HepG2 (cell line): ENCODE measurements at regions not wholly inside any gene's neighbourhood (a gene's known extent, or its start where the extent isn't known, plus 50 kb on each side); places are given as distances from the start of the nearest gene placed in this dataset.

Experiments
- ATAC-seq: fragments of 200-7000 bp; cut with Tn5 transposase; 3 replicates; pipeline ENCODE4 v1.9.1; 2020; ENCODE audit warnings: mild to moderate bottlenecking, moderate library complexity
- BruUV-seq: library from RNA; stranded (reverse); fragments of 400-500 nt; replicated peaks from 2 replicates; lab custom pipeline; 2021; lab: Mats Ljungman, UMichigan
- CTCF ChIA-PET: fragments of 300-600 bp; formaldehyde crosslinking; extraction: SDS; loops from one replicate; lab custom pipeline; 2021; ENCODE audit warnings: low total read pairs, inconsistent platforms, low intra/inter-chr PET ratio; lab: Yijun Ruan, JAX
- POLR2A ChIA-PET: fragments of 350-600 bp; sonication (Branson Sonifier 250); formaldehyde crosslinking; loops from one replicate; lab custom pipeline; 2020; ENCODE audit warnings: antibody characterized with exemption, inconsistent platforms; lab: Yijun Ruan, JAX
- DNase-seq: peaks from one replicate; pipeline ENCODE4 v3.0.0-alpha.2; 2015; ENCODE audit warnings: low spot score
- FAIRE-seq: peaks from 3 replicates; lab custom pipeline; 2011; peaks lifted over from hg19 to GRCh38; lab: Jason Lieb, UNC
- H2AFZ ChIP-seq: one replicate; pipeline ENCODE4 v1.6.1; 2011; ENCODE audit warnings: low read length, inconsistent platforms
- H3K27ac ChIP-seq: fragments of 300-600 bp; 3 replicates; pipeline ENCODE4 v1.8.0; 2011; ENCODE audit warnings: mixed run types, mild to moderate bottlenecking, mixed read lengths, low read length, inconsistent platforms; ENCODE audit not compliant: insufficient read depth; ENCODE audit errors: extremely low read length
- H3K27me3 ChIP-seq, 2 experiments: fragments of 200-600 bp in 1 of 2; 2 replicates in 1 of 2; 3 replicates in 1 of 2; pipeline versions ENCODE4 v1.6.0 to v1.8.0; 2011; ENCODE audit warnings: low read length in 2 of 2, mild to moderate bottlenecking in 2 of 2, moderate library complexity in 2 of 2, inconsistent platforms in 1 of 2; ENCODE audit not compliant: insufficient read depth in 2 of 2, control insufficient read depth in 1 of 2
- H3K36me3 ChIP-seq, 2 experiments: fragments of 200-600 bp in 1 of 2; replicated peaks in 1 of 2; 2 replicates in 1 of 2; 3 replicates in 1 of 2; pipeline versions ENCODE4 v1.5.1 to v1.8.0; 2011; ENCODE audit warnings: low read length in 2 of 2, inconsistent platforms in 1 of 2; ENCODE audit not compliant: insufficient read depth in 2 of 2, control insufficient read depth in 1 of 2
- H3K4me1 ChIP-seq: 2 replicates; pipeline ENCODE4 v1.5.1; 2012; ENCODE audit warnings: low read length, inconsistent platforms; ENCODE audit not compliant: insufficient read depth
- H3K4me2 ChIP-seq: 2 replicates; pipeline ENCODE4 v1.6.0; 2011; ENCODE audit warnings: low read depth, low read length, inconsistent platforms
- H3K4me3 ChIP-seq, 3 experiments: fragments of 200-600 bp in 1 of 3; sonication (generic), shearing (Covaris generic) in 1 of 3; replicated peaks in 1 of 3; 2 replicates each; pipeline ENCODE4 v1.5.1; 2011 to 2016; ENCODE audit warnings: low read length in 3 of 3, inconsistent platforms in 2 of 3, low read depth in 2 of 3, mild to moderate bottlenecking in 2 of 3, control low read depth in 1 of 3, mixed read lengths in 1 of 3; ENCODE audit not compliant: insufficient read depth in 1 of 3
- H3K79me2 ChIP-seq: one replicate; pipeline ENCODE4 v1.6.1; 2011; ENCODE audit warnings: low read length, inconsistent platforms; ENCODE audit not compliant: insufficient read depth
- H3K9ac ChIP-seq: 2 replicates; pipeline ENCODE4 v1.6.0; 2011; ENCODE audit warnings: mild to moderate bottlenecking, low read depth, low read length, inconsistent platforms; ENCODE audit not compliant: insufficient read depth
- H3K9me3 ChIP-seq: 2 replicates; pipeline ENCODE4 v1.5.1; 2012; ENCODE audit warnings: mild to moderate bottlenecking, low read length
- H4K20me1 ChIP-seq: 2 replicates; pipeline ENCODE4 v1.6.0; 2011; ENCODE audit warnings: inconsistent platforms, mild to moderate bottlenecking, low read length, moderate library complexity; ENCODE audit not compliant: insufficient read depth
- AHR ChIP-seq: IDR thresholded peaks from 2 replicates; pipeline ENCODE4 v1.6.1; 2018; ENCODE audit warnings: missing genetic modification reagents, missing compliant biosample characterization
- BCL3 ChIP-seq: sonication (generic); formaldehyde crosslinking; IDR thresholded peaks from 2 replicates; pipeline ENCODE4 v1.5.1; 2020; ENCODE audit warnings: mild to moderate bottlenecking, missing genetic modification reagents, moderate library complexity
- BCL6 ChIP-seq: IDR thresholded peaks from 2 replicates; pipeline ENCODE4 v1.6.1; 2016; ENCODE audit warnings: missing genetic modification reagents, missing compliant biosample characterization
- CBX2 ChIP-seq, 2 experiments: fragments of 200-600 bp in 1 of 2; sonication (generic); formaldehyde crosslinking in 1 of 2; IDR thresholded peaks; 2 replicates each; pipeline versions ENCODE4 v1.7.0 to v1.8.1; 2018 to 2022; ENCODE audit warnings: low read depth in 2 of 2, low read length in 1 of 2, mild to moderate bottlenecking in 1 of 2, missing genetic modification reagents in 1 of 2
- ETS1 ChIP-seq: sonication (generic); formaldehyde crosslinking; IDR thresholded peaks from 2 replicates; pipeline ENCODE4 v1.4.0; 2020; ENCODE audit warnings: missing genetic modification reagents
- HOXA9 ChIP-seq: sonication (generic); formaldehyde crosslinking; IDR thresholded peaks from 2 replicates; pipeline ENCODE4 v1.8.1; 2022; ENCODE audit warnings: missing genetic modification reagents, mild to moderate bottlenecking, moderate library complexity, borderline replicate concordance
- PCBP1 ChIP-seq: fragments of 200-400 bp; formaldehyde crosslinking; IDR thresholded peaks from 2 replicates; pipeline ENCODE4 v1.6.1; 2017; ENCODE audit warnings: mild to moderate bottlenecking, low read depth, low read length, borderline replicate concordance
- SKI ChIP-seq: fragments of 450-650 bp; IDR thresholded peaks from one replicate; pipeline ENCODE4 v1.6.1; 2018; ENCODE audit warnings: mild to moderate bottlenecking; ENCODE audit not compliant: partially characterized antibody
- U2AF1 ChIP-seq: fragments of 200-400 bp; formaldehyde crosslinking; optimal IDR thresholded peaks from 2 replicates; pipeline ENCODE3; 2017; ENCODE audit warnings: mild to moderate bottlenecking, low read depth, low read length
- ZBTB7B ChIP-seq: sonication (generic); formaldehyde crosslinking; IDR thresholded peaks from 2 replicates; pipeline ENCODE4 v1.4.0; 2020; ENCODE audit warnings: missing genetic modification reagents
- ZNF263 ChIP-seq: sonication (generic); formaldehyde crosslinking; IDR thresholded peaks from 2 replicates; pipeline ENCODE4 v1.4.0; 2020; ENCODE audit warnings: missing genetic modification reagents
- ZNF407 ChIP-seq: sonication (generic); formaldehyde crosslinking; IDR thresholded peaks from one replicate; pipeline ENCODE4 v1.5.1; 2020; ENCODE audit warnings: mild to moderate bottlenecking, missing genetic modification reagents; ENCODE audit errors: not compliant biosample characterization
- ZNF547 ChIP-seq: sonication (generic); formaldehyde crosslinking; IDR thresholded peaks from 2 replicates; pipeline ENCODE4 v1.5.1; 2020; ENCODE audit warnings: mild to moderate bottlenecking, missing genetic modification reagents
- ZNF563 ChIP-seq: sonication (generic); formaldehyde crosslinking; IDR thresholded peaks from 2 replicates; pipeline ENCODE4 v1.8.0; 2022; ENCODE audit warnings: mild to moderate bottlenecking, moderate library complexity, missing genetic modification reagents
- ZNF766 ChIP-seq: sonication (generic); formaldehyde crosslinking; IDR thresholded peaks from 2 replicates; pipeline ENCODE4 v1.5.0; 2020; ENCODE audit warnings: missing genetic modification reagents, borderline replicate concordance
- ZSCAN20 ChIP-seq: sonication (generic); formaldehyde crosslinking; IDR thresholded peaks from 2 replicates; pipeline ENCODE4 v1.4.0; 2020; ENCODE audit warnings: missing genetic modification reagents, mild to moderate bottlenecking, borderline replicate concordance
- WGBS: methylation state at CpG from one replicate; pipeline ENCODE4 v1.1.6; 2017; ENCODE audit warnings: low lambda C conversion rate; 5-methylcytosine and 5-hydroxymethylcytosine counted together
- in situ Hi-C: cut with HindIII; loops from 2 replicates; pipeline ENCODE4 v1.10.0; 2017; ENCODE audit warnings: low pct_unique_long_range_greater_than_20kb; ENCODE audit not compliant: extremely low pct_ligation_motif_present
- intact Hi-C: fragments of 100-400 bp; cut with micrococcal nuclease; formaldehyde crosslinking; loops from one replicate; pipeline ENCODE4 v1.10.0; 2022; ENCODE audit not compliant: unreplicated experiment

- H3K79me2 ChIP-seq = no peaks in the 10 kb centered on the region
- H4K20me1 ChIP-seq = no peaks in the 10 kb centered on the region
- POLR2A ChIA-PET = no interaction called here
- ATAC-seq (no peak), FAIRE-seq (no peak), DNase-seq (no peak)
- in situ Hi-C loops (no loop called here), intact Hi-C loops (no loop called here)
- 7% methylated on average over 4 of the region's 4 CpGs for WGBS
- H3K4me3 ChIP-seq = no peak overlapping the region
- H3K27ac ChIP-seq = no peak overlapping the region
- H3K4me1 ChIP-seq = no peaks in the 10 kb centered on the region; the same call in 1 of the 2 replicates
- no peaks in the 10 kb centered on the region for H3K27me3 ChIP-seq
- H3K36me3 ChIP-seq = no peaks in the 10 kb centered on the region
- CTCF ChIA-PET = no interaction called here
- no peak overlapping the region for H2AFZ ChIP-seq
- no peaks in the 10 kb centered on the region for H3K9me3 ChIP-seq
- H3K9ac ChIP-seq = no peak overlapping the region
- H3K4me2 ChIP-seq = no peak overlapping the region
- no TSS peak for BruUV-seq
- no peak for TF ChIP-seq HOXA9 (CRISPR knock-in tag)
- TF ChIP-seq PCBP1 = no peak
- no peak for TF ChIP-seq ZNF563
- no peak for TF ChIP-seq BCL6 (CRISPR knock-in tag)
- TF ChIP-seq ZNF547 (CRISPR knock-in tag) = no peak
- TF ChIP-seq ZBTB7B = no peak
- TF ChIP-seq SKI = no peak
- TF ChIP-seq BCL3 = no peak
- no peak for TF ChIP-seq AHR (CRISPR knock-in tag)
- no peak for TF ChIP-seq U2AF1
- TF ChIP-seq ETS1 (CRISPR knock-in tag) = no peak
- no peak for TF ChIP-seq ZNF407 (CRISPR knock-in tag)
- TF ChIP-seq ZNF766 (CRISPR knock-in tag) = no peak
- TF ChIP-seq ZSCAN20 = no peak
- TF ChIP-seq ZNF263 (CRISPR knock-in tag) = no peak
- no peak for TF ChIP-seq CBX2 (IDR thresholded peaks at IDR 0.05; ENCODE audit: low read depth, low read length)
- no peak for TF ChIP-seq CBX2 (CRISPR knock-in tag; IDR thresholded peaks at IDR 0.05; ENCODE audit: low read depth)
Observed at GRCh38 chr5:92807085-92807484, 773.9 kb downstream of the NR2F1-AS1 start.
